A549 (cell line): ENCODE measurements at regions not wholly inside any gene's neighbourhood (a gene's known extent, or its start where the extent isn't known, plus 50 kb on each side); places are given as distances from the start of the nearest gene placed in this dataset.

Experiments
- HEYL ChIP-seq: fragments of 250-450 bp; sonication (Bioruptor Pico); IDR thresholded peaks from 2 replicates; pipeline ENCODE4 v1.8.0; 2021; ENCODE audit warnings: mild to moderate bottlenecking, moderate library complexity
- JUNB ChIP-seq: fragments of >200 bp; sonication (Bioruptor Twin); formaldehyde crosslinking; IDR thresholded peaks from 2 replicates; pipeline ENCODE4 v1.6.1; 2016
- NFE2L2 ChIP-seq: fragments of 150-350 bp; conservative IDR thresholded peaks from 2 replicates; pipeline ENCODE4 v1.6.1; 2014; ENCODE audit warnings: low read length
- RAD21 ChIP-seq, 2 experiments: fragments of >200 bp in 1 of 2; sonication (Bioruptor Twin) in 1 of 2; formaldehyde crosslinking in 1 of 2; IDR thresholded peaks in 1 of 2; conservative IDR thresholded peaks in 1 of 2; 2 replicates in 1 of 2; 3 replicates in 1 of 2; pipeline ENCODE4 v1.6.1; 2012 to 2018; ENCODE audit warnings: inconsistent platforms in 1 of 2

- no peak for TF ChIP-seq JUNB
- no peak for TF ChIP-seq NFE2L2
- TF ChIP-seq RAD21 (conservative IDR thresholded peaks at IDR 0.05 in 1 of 2, IDR thresholded peaks at IDR 0.05 in 1 of 2) = no peak
- TF ChIP-seq HEYL (CRISPR knock-in tag) = no peak
Measured at GRCh38 chr20:52572687-52573086, 381.1 kb upstream of the ZFP64 start.
